GM23338 (cell line): ENCODE measurements at regions not wholly inside any gene's neighbourhood (a gene's known extent, or its start where the extent isn't known, plus 50 kb on each side); places are given as distances from the start of the nearest gene placed in this dataset.

ENCODE experiments used
- EZH2 ChIP-seq: fragments of 200-600 bp; sonication (generic); IDR thresholded peaks from one replicate; pipeline ENCODE4 v1.8.0; 2017; ENCODE audit warnings: antibody characterized with exemption, mild to moderate bottlenecking, low read depth; ENCODE audit not compliant: unreplicated experiment
- TF ChIP-seq, protein P1 (sequence below), 2 experiments: fragments of 200-600 bp in 1 of 2; sonication (generic) in 1 of 2; conservative IDR thresholded peaks; 2 replicates each; pipeline versions ENCODE4 v1.5.1 to v1.6.1; 2016 to 2017; ENCODE audit warnings: antibody characterized with exemption in 2 of 2, low read depth in 2 of 2, mild to moderate bottlenecking in 2 of 2, moderate library complexity in 1 of 2

DNA sequence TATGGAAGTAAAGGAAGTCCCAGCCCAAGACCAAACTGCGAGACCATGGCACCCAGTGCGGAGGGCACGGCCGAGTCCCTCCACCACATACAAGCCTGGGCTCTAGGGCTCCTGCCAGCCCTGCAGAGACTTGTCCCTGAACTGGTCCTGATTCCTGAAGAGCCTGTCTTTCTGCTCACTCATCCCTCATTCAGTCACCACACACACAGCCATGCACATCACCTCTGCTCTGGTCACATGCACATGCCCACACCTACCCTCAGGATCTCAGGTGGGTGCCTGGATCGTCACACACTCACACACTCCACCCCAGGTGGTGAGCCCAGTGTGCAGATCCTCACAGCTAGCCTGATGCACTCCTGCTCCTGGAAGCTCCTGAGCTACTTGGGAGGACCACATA, 71.4 kb upstream of the LAPTM4A start:
- TF ChIP-seq, protein P1, sequence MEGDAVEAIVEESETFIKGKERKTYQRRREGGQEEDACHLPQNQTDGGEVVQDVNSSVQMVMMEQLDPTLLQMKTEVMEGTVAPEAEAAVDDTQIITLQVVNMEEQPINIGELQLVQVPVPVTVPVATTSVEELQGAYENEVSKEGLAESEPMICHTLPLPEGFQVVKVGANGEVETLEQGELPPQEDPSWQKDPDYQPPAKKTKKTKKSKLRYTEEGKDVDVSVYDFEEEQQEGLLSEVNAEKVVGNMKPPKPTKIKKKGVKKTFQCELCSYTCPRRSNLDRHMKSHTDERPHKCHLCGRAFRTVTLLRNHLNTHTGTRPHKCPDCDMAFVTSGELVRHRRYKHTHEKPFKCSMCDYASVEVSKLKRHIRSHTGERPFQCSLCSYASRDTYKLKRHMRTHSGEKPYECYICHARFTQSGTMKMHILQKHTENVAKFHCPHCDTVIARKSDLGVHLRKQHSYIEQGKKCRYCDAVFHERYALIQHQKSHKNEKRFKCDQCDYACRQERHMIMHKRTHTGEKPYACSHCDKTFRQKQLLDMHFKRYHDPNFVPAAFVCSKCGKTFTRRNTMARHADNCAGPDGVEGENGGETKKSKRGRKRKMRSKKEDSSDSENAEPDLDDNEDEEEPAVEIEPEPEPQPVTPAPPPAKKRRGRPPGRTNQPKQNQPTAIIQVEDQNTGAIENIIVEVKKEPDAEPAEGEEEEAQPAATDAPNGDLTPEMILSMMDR (conservative IDR thresholded peaks at IDR 0.05; ENCODE audit: low read depth in 2 of 2), result no peak
- TF ChIP-seq EZH2, result no peak
